B cell (primary cell): ENCODE measurements at regions not wholly inside any gene's neighbourhood (a gene's known extent, or its start where the extent isn't known, plus 50 kb on each side); places are given as distances from the start of the nearest gene placed in this dataset.

Experiments
- EZH2 ChIP-seq: IDR thresholded peaks from 2 replicates; pipeline ENCODE4 v1.6.1; 2012; ENCODE audit warnings: borderline replicate concordance, low read depth, mild to moderate bottlenecking, moderate library complexity, low read length; ENCODE audit not compliant: insufficient read depth, poor library complexity, severe bottlenecking
- TF ChIP-seq, protein P1 (sequence below): fragments of 200-600 bp; IDR thresholded peaks from one replicate; pipeline ENCODE4 v1.8.0; 2022; ENCODE audit warnings: antibody characterized with exemption, mild to moderate bottlenecking

DNA sequence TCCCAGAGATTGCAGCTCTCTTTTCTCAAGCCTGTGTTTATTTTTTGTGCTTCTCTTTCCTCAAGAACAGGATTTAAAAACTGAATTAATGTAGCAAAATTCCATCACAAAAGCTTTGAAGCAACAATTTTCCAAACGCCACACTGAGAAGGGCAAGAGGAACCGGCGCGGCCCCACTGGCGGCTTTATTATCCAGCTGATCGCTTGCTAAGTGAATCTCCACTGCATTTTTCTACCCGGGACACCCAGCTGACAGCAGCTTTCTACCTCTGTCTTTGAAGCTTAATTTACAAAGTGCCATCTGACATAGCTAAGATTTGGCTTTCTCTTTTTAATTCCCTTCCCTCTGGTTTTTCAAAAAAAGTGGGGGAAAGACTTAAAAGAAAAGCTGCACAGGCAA lies 369.3 kb upstream of the C1orf174 start:
- TF ChIP-seq, protein P1, sequence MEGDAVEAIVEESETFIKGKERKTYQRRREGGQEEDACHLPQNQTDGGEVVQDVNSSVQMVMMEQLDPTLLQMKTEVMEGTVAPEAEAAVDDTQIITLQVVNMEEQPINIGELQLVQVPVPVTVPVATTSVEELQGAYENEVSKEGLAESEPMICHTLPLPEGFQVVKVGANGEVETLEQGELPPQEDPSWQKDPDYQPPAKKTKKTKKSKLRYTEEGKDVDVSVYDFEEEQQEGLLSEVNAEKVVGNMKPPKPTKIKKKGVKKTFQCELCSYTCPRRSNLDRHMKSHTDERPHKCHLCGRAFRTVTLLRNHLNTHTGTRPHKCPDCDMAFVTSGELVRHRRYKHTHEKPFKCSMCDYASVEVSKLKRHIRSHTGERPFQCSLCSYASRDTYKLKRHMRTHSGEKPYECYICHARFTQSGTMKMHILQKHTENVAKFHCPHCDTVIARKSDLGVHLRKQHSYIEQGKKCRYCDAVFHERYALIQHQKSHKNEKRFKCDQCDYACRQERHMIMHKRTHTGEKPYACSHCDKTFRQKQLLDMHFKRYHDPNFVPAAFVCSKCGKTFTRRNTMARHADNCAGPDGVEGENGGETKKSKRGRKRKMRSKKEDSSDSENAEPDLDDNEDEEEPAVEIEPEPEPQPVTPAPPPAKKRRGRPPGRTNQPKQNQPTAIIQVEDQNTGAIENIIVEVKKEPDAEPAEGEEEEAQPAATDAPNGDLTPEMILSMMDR = no peak
- no peak for TF ChIP-seq EZH2
